ENCODE measurements at regions not wholly inside any gene's neighbourhood (a gene's known extent, or its start where the extent isn't known, plus 50 kb on each side); places are given as distances from the start of the nearest gene placed in this dataset.
"Not testable (repeated sequence)": the region's sequence is repeated elsewhere in the genome, so short reads cannot be mapped to it uniquely, and the experiment has no call there.

DNA sequence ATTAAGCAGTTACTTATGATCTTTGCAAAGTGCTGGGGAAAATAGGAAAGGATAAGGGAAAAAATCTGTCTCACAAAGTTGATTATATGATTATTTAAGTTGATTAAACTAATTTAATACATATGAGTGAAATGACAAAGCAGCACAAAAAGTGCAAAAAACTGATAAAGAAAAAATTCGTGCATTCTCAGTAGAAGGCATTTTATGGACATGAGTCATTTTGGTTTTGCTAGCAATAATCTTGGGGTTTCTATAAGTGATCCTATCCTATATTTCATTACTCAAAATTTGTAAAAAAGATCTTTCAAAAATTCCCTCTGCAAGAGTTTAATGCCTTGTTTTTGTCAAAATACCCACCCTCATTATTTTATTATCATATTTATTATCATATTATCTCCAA, 224.2 kb upstream of the ANXA10 start:
- H3K36me3 ChIP-seq (replicated peaks; ENCODE audit: control insufficient read depth, insufficient read depth, low read length): no peaks in the 10 kb centered on the region
- H3K27me3 ChIP-seq (ENCODE audit: control insufficient read depth, insufficient read depth, low read length): no peaks in the 10 kb centered on the region
- no peak overlapping the region for H3K4me3 ChIP-seq (ENCODE audit: insufficient read depth, low read depth, low read length)
- DNase-seq: no peak

DNA sequence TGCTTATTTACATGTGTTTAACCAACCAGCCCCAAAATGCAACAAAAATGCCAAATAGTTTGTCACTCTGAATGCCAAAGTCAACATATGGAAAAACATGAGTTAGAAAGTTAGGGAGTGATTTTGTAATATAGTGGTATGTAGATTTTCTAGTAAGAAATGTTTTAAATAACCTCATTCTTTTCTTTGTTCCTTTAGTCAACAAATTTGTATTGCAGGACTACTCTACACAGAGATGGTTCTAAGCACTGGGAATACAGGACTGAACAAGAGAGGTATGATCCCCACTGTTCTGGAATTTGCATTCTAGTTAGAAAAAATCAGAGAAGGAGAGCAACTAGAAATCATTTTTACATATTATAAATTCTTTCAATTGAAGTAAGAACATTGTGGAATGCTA, 218.8 kb upstream of the ANXA10 start:
- H3K27me3 ChIP-seq (ENCODE audit: control insufficient read depth, insufficient read depth, low read length): no peaks in the 10 kb centered on the region
- no peak for DNase-seq
- no peaks in the 10 kb centered on the region for H3K36me3 ChIP-seq (replicated peaks; ENCODE audit: control insufficient read depth, insufficient read depth, low read length)
- H3K4me3 ChIP-seq (ENCODE audit: insufficient read depth, low read depth, low read length): no peak overlapping the region

DNA sequence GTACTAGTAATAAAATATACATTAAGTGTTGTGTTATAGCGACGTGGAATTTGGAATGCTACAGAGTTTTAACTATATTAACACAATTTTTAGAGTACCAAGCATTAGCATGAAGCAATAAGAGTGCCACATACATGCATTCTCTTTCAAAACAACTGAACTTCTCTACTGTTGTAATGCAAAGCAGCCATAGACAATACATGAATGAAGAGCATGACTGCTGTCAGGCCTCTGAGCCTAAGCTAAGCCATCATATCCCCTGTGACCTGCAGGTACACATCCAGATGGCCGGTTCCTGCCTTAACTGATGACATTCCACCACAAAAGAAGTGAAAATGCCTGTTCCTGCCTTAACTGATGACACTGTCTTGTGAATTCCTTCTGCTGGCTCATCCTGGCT, 216.2 kb upstream of the ANXA10 start:
- not testable (repeated sequence) for H3K27me3 ChIP-seq (ENCODE audit: control insufficient read depth, insufficient read depth, low read length); H3K4me3 ChIP-seq (ENCODE audit: insufficient read depth, low read depth, low read length); H3K36me3 ChIP-seq (replicated peaks; ENCODE audit: control insufficient read depth, insufficient read depth, low read length); DNase-seq

DNA sequence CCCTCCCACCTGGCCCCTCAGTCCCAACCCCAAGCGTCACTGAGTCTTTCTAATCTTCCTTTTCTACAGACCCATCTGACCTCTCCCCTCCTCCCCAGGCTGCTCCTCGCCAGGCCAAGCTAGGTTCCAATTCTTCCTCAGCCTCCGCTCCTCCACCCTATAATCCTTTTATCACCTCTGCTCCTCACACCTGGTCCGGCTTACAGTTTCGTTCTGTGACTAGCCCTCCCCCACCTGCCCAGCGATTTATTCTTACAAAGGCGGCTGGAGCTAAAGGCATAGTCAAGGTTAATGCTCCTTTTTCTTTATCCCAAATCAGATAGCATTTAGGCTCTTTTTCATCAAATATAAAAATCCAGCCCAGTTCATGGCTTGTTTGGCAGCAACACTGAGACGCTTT, 214.5 kb upstream of the ANXA10 start:
- not testable (repeated sequence) for DNase-seq; H3K36me3 ChIP-seq (replicated peaks; ENCODE audit: control insufficient read depth, insufficient read depth, low read length); H3K27me3 ChIP-seq (ENCODE audit: control insufficient read depth, insufficient read depth, low read length); H3K4me3 ChIP-seq (ENCODE audit: insufficient read depth, low read depth, low read length)

DNA sequence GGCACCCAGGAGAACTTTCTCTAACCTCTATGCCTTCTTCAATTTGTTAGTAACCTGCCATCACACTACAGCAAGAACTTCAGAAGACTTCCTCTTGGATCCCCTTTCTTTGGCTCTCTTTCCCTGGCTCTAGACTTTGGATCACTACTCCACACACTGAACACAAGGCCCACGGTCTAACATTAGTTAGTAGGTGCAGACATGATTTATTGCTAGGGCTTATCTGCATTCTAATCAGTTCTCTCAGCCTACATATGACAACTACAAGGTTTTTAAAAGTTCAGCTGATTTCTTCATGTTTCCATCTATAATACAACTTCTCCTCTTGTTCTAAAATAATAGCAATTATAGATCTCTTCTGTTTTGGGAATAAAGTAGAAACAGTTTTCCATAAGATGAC, 209.1 kb upstream of the ANXA10 start:
- DNase-seq: no peak
- Histone ChIP-seq H3K27me3 (ENCODE audit: control insufficient read depth, insufficient read depth, low read length) (no peaks in the 10 kb centered on the region), H3K36me3 (replicated peaks; ENCODE audit: control insufficient read depth, insufficient read depth, low read length) (no peaks in the 10 kb centered on the region), H3K4me3 (ENCODE audit: insufficient read depth, low read depth, low read length) (no peak overlapping the region)

DNA sequence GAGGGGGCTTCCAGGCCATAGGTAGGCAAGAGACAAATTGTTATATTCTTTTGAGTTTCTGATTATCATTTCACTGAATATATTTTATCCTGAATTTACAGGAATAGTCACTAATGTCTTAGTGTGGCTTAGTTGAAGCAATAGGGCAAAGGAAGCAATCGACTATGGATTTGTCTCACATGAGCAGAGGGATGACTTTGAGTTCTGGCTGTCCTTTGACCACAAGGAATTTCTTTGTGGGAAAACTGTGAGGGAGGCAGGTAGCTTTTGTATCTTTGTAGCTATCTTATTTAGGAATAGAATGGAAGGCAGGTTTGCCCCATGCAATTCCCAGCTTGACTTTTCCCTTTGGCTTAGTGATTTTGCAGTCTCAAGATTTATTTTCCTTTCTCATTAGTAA, 207.3 kb upstream of the ANXA10 start:
- Histone ChIP-seq H3K4me3 (ENCODE audit: insufficient read depth, low read depth, low read length) (no peak overlapping the region), H3K36me3 (replicated peaks; ENCODE audit: control insufficient read depth, insufficient read depth, low read length) (no peaks in the 10 kb centered on the region), H3K27me3 (ENCODE audit: control insufficient read depth, insufficient read depth, low read length) (no peaks in the 10 kb centered on the region)
- no peak for DNase-seq

DNA sequence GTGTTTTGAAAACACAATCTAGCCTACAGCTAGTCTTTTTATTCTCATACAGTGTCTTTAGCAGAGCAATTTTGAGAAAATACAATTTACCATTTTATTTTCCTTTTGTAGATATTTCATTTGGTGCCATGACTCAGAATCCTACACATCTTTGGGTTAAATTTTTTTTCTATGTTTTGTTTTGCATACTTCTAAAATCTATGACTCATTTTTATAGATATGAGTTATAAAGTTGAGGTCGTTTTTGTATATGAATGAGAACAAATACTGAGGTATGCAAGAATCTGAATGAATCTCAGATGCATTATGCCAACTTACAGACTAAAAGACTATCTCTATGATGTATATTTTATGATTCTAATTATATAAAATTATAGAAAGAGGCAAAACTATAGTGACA, 206.5 kb upstream of the ANXA10 start:
- no peak for DNase-seq
- Histone ChIP-seq H3K27me3 (ENCODE audit: control insufficient read depth, insufficient read depth, low read length) (no peaks in the 10 kb centered on the region), H3K4me3 (ENCODE audit: insufficient read depth, low read depth, low read length) (no peak overlapping the region), H3K36me3 (replicated peaks; ENCODE audit: control insufficient read depth, insufficient read depth, low read length) (no peaks in the 10 kb centered on the region)

DNA sequence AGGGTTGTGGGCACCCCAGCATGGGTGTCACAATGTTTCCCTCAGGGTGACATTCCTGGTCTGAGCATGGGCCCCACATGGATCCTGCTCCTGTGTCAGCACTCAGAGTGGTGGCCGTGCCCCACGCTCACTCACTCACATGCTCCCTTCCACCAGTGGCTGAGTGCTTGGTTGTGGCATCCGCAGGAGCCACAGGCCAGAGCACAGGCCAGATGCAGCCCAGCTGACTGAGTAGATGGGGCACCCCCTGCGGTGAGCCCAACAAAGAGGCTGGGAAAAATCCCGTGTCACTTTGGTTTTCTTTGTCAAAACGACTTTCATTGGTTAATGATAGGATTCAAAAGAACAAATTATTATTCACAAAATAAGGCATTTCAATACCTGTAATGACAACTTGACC, 204.6 kb upstream of the ANXA10 start:
- no peak overlapping the region for H3K4me3 ChIP-seq (ENCODE audit: insufficient read depth, low read depth, low read length)
- H3K36me3 ChIP-seq (replicated peaks; ENCODE audit: control insufficient read depth, insufficient read depth, low read length): no peaks in the 10 kb centered on the region
- H3K27me3 ChIP-seq (ENCODE audit: control insufficient read depth, insufficient read depth, low read length): no peaks in the 10 kb centered on the region
- DNase-seq: no peak

DNA sequence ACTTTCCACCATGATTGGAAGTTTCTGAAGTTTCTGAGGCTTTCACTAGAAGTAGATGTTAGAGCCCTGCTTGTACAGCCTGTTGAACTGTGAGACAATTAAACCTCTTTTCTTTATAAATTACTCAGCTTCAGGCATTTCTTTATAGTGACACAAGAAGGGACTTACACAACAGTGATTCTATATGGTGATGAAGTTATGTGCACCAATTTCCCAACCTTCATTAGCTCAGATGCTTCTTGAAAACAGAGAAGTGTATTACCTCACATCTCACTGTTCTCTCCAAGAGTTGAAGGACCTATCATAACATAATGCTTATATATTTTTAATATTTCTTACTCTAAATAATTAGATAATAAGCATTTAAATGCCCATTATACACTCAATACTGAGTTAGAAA, 202.1 kb upstream of the ANXA10 start:
- no peaks in the 10 kb centered on the region for H3K27me3 ChIP-seq (ENCODE audit: control insufficient read depth, insufficient read depth, low read length)
- no peak for DNase-seq
- H3K36me3 ChIP-seq (replicated peaks; ENCODE audit: control insufficient read depth, insufficient read depth, low read length): no peaks in the 10 kb centered on the region
- no peak overlapping the region for H3K4me3 ChIP-seq (ENCODE audit: insufficient read depth, low read depth, low read length)

DNA sequence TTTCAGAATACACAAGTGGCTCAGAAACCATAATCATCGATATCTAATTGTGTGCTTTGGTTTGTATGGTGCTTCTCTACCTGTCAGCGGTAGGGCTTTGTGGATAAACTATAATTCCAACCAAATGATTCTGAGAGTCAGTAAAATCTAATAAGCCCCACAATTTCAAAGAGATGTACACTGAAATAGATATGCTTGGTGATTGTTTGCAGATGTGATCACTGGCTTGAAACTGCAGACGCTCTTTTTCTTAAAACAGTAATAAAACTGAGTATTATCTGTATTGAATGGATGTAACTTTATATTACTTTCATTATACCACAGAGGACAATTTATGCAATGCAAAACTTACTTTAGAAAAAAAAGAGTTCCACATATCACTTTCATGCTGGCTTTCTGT, 198.8 kb upstream of the ANXA10 start:
- H3K4me3 ChIP-seq (ENCODE audit: insufficient read depth, low read depth, low read length): no peak overlapping the region
- H3K27me3 ChIP-seq (ENCODE audit: control insufficient read depth, insufficient read depth, low read length): no peaks in the 10 kb centered on the region
- H3K36me3 ChIP-seq (replicated peaks; ENCODE audit: control insufficient read depth, insufficient read depth, low read length): no peaks in the 10 kb centered on the region
- no peak for DNase-seq

DNA sequence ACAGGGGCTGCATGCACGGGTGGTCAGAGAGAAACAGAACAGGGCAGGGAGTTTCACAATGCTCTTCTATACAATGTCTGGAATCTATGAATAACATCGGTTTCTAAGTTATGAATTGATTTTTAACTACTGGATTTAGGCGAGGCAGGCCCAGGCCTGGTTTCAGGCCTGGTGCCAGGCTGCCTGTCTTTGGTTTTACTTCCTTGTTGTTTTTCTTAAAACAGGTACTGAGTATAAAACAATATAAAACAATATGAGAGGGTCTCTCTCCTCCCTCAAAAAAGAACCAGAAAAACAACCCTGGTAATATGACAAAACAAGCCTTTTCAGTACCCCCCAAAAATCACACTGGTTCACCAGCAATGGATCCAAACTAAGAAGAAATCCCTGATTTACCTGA, 196.1 kb upstream of the ANXA10 start:
- DNase-seq; H3K4me3 ChIP-seq (ENCODE audit: insufficient read depth, low read depth, low read length); H3K36me3 ChIP-seq (replicated peaks; ENCODE audit: control insufficient read depth, insufficient read depth, low read length); H3K27me3 ChIP-seq (ENCODE audit: control insufficient read depth, insufficient read depth, low read length): not testable (repeated sequence)

DNA sequence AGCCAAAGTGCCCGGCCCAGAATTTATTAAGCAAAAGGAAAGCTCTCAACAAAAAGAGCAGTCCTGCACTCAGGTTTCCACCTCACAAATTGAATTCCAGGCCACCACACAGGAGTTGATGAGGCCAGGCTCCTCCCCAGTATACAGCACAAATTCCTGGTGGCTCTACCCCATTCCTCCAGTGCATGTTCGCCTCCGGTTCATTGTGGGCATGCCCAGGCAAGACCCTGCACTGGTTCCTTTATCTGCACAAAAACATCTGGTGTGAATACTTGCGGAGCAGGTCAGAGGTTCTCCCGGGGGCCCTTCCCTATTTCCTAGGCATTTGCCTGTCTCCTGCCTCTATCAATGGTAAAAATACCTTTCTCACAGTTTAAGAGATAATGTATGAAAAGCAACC, 195.2 kb upstream of the ANXA10 start:
- H3K36me3 ChIP-seq (replicated peaks; ENCODE audit: control insufficient read depth, insufficient read depth, low read length): no peaks in the 10 kb centered on the region
- H3K4me3 ChIP-seq (ENCODE audit: insufficient read depth, low read depth, low read length): no peak overlapping the region
- DNase-seq: peak; percentile 7
- H3K27me3 ChIP-seq (ENCODE audit: control insufficient read depth, insufficient read depth, low read length): no peaks in the 10 kb centered on the region

DNA sequence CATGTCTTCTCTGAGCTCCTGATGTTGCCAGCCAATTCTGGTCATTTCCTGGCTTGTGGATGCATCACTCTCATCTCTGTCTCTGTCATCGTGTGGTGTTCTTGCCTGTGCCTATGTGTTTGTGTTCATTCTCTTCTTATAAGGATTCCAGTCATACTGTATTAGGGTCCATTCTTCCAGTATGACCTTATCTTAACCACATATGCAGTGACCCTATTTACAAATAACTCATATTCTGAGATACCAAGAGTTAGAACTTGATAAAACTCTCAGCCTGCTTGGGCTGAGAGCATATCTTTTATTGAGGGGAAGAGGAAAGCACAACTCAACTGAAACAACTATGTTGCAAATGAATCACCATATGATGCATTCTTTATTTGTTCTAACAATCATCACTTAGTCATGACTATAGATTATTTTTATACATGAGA, 189.0 kb upstream of the ANXA10 start:
- Histone ChIP-seq H3K4me3 (ENCODE audit: insufficient read depth, low read depth, low read length) (no peak overlapping the region), H3K27me3 (ENCODE audit: control insufficient read depth, insufficient read depth, low read length) (no peaks in the 10 kb centered on the region), H3K36me3 (replicated peaks; ENCODE audit: control insufficient read depth, insufficient read depth, low read length) (no peaks in the 10 kb centered on the region)
- no peak for DNase-seq

DNA sequence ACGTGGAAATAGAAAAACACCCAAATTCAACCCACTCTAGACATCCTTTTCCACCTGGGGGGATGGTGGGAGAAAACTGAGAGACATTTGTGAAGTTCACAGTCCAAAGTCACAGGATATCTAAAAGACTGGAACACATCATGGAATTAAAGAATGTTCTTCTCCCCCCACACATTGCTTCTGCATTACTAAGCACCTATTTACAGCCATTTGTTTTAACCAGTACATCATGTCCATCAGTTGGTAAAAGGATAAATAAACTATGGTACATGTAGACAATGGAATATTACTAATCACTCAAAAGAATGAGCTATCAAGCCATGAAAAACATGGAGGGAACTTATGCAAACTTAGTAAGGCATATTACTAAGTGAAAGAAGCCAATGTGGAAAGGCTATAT, 185.5 kb upstream of the ANXA10 start:
- DNase-seq: no peak
- H3K4me3 ChIP-seq (ENCODE audit: insufficient read depth, low read depth, low read length): no peak overlapping the region
- H3K36me3 ChIP-seq (replicated peaks; ENCODE audit: control insufficient read depth, insufficient read depth, low read length): no peaks in the 10 kb centered on the region
- no peaks in the 10 kb centered on the region for H3K27me3 ChIP-seq (ENCODE audit: control insufficient read depth, insufficient read depth, low read length)

DNA sequence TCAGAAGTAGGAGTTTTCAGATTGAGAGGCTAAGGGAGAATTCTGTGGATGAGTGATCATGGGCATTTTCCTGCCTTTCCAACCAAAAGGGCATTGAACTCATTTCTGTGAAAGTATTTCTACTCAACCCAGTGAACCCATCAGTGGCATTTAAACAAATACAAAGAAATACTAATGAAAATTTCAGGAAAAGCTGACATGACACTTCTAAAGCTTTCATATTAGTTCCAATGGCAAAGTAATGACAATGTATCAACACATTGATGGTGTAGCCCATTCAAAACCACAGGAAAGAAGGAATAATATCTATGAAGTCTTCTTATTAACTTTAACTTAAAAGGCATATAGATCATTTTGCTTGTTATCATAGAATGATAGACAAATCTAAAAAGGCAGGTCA, 183.5 kb upstream of the ANXA10 start:
- Histone ChIP-seq H3K4me3 (ENCODE audit: insufficient read depth, low read depth, low read length) (no peak overlapping the region), H3K27me3 (ENCODE audit: control insufficient read depth, insufficient read depth, low read length) (no peaks in the 10 kb centered on the region), H3K36me3 (replicated peaks; ENCODE audit: control insufficient read depth, insufficient read depth, low read length) (no peaks in the 10 kb centered on the region)
- DNase-seq: no peak

DNA sequence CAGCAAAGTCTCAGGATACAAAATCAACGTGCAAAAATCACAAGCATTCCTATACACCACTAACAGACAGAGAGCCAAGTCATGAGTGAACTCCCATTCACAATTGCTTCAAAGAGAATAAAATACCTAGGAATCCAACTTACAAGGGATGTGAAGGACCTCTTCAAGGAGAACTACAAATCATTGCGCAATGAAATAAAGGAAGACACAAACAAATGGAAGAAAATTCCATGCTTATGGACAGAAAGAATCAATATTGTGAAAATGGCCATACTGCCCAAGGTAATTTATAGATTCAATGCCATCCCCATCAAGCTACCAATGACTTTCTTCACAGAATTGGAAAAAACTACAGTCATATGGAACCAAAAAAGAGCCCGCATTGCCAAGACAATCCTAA, 179.8 kb upstream of the ANXA10 start:
- DNase-seq; H3K4me3 ChIP-seq (ENCODE audit: insufficient read depth, low read depth, low read length); H3K36me3 ChIP-seq (replicated peaks; ENCODE audit: control insufficient read depth, insufficient read depth, low read length); H3K27me3 ChIP-seq (ENCODE audit: control insufficient read depth, insufficient read depth, low read length): not testable (repeated sequence)
